Osteocyte (in vitro differentiated cells): ENCODE measurements at regions not wholly inside any gene's neighbourhood (a gene's known extent, or its start where the extent isn't known, plus 50 kb on each side); places are given as distances from the start of the nearest gene placed in this dataset.

ENCODE experiments used
- DNase-seq: peaks from one replicate; pipeline ENCODE4 v3.0.0; 2021; ENCODE audit warnings: mixed read lengths; ENCODE audit not compliant: unreplicated experiment; ENCODE audit errors: extremely low spot score
- H3K27ac Mint-ChIP-seq: one replicate; pipeline ENCODE4 v1.8.0; 2021; ENCODE audit warnings: mild to moderate bottlenecking, mixed read lengths; ENCODE audit not compliant: unreplicated experiment
- H3K27me3 Mint-ChIP-seq: one replicate; pipeline ENCODE4 v1.8.0; 2021; ENCODE audit warnings: mixed read lengths; ENCODE audit not compliant: unreplicated experiment
- H3K36me3 Mint-ChIP-seq: one replicate; pipeline ENCODE4 v1.8.0; 2021; ENCODE audit warnings: mixed read lengths; ENCODE audit not compliant: unreplicated experiment
- H3K4me1 Mint-ChIP-seq: one replicate; pipeline ENCODE4 v1.8.0; 2021; ENCODE audit warnings: mixed read lengths; ENCODE audit not compliant: unreplicated experiment
- H3K4me3 Mint-ChIP-seq: one replicate; pipeline ENCODE4 v1.8.0; 2021; ENCODE audit warnings: mild to moderate bottlenecking, moderate library complexity, mixed read lengths; ENCODE audit not compliant: unreplicated experiment
- H3K9me3 Mint-ChIP-seq: one replicate; pipeline ENCODE4 v1.8.0; 2021; ENCODE audit warnings: mixed read lengths; ENCODE audit not compliant: unreplicated experiment
- TF ChIP-seq, protein P1 (sequence below): fragments of 200-600 bp; sonication (generic); IDR thresholded peaks from 2 replicates; pipeline ENCODE4 v1.5.0; 2021; ENCODE audit warnings: antibody characterized with exemption, mild to moderate bottlenecking, moderate library complexity

GRCh38 chr10:10273661-10274060 lies 744.0 kb upstream of the CELF2 start:
- peaks cover 16% of the 10 kb centered on the region for H3K27me3 Mint-ChIP-seq
- no peaks in the 10 kb centered on the region for H3K36me3 Mint-ChIP-seq
- H3K4me1 Mint-ChIP-seq, result no peaks in the 10 kb centered on the region
- no peak overlapping the region for H3K27ac Mint-ChIP-seq
- no peaks in the 10 kb centered on the region for H3K9me3 Mint-ChIP-seq
- no peak overlapping the region for H3K4me3 Mint-ChIP-seq
- DNase-seq, result no peak
- TF ChIP-seq, protein P1, sequence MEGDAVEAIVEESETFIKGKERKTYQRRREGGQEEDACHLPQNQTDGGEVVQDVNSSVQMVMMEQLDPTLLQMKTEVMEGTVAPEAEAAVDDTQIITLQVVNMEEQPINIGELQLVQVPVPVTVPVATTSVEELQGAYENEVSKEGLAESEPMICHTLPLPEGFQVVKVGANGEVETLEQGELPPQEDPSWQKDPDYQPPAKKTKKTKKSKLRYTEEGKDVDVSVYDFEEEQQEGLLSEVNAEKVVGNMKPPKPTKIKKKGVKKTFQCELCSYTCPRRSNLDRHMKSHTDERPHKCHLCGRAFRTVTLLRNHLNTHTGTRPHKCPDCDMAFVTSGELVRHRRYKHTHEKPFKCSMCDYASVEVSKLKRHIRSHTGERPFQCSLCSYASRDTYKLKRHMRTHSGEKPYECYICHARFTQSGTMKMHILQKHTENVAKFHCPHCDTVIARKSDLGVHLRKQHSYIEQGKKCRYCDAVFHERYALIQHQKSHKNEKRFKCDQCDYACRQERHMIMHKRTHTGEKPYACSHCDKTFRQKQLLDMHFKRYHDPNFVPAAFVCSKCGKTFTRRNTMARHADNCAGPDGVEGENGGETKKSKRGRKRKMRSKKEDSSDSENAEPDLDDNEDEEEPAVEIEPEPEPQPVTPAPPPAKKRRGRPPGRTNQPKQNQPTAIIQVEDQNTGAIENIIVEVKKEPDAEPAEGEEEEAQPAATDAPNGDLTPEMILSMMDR, result no peak

DNA sequence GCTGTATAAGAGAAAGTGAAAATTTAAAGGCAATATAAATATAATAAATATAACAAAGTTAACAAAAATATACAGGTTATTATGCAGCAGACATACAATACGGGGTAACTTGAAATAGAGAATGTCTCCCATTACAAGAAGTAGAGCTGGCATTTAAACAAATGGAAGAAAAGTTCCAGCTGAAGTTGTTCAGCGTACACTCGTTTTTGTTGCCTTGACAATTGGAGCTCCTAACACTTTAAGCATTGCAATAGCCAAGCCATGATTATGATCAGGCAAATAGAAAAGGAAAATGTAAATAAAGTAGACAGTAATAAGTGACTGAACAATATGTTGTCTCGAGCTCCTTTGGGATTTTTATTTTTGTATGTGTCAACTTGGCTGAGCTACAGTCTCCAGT lies 737.8 kb upstream of the CELF2 start:
- DNase-seq, result no peak
- Mint-ChIP-seq H3K27ac (no peak overlapping the region), H3K9me3 (peaks cover 5% of the 10 kb centered on the region), H3K27me3 (peaks cover 9% of the 10 kb centered on the region), H3K4me3 (no peak overlapping the region), H3K4me1 (no peaks in the 10 kb centered on the region), H3K36me3 (no peaks in the 10 kb centered on the region)
- TF ChIP-seq, protein P1, result no peak

- Mint-ChIP-seq H3K4me3 (no peak overlapping the region), H3K27me3 (no peaks in the 10 kb centered on the region), H3K4me1 (no peaks in the 10 kb centered on the region), H3K27ac (no peak overlapping the region), H3K36me3 (no peaks in the 10 kb centered on the region), H3K9me3 (no peaks in the 10 kb centered on the region)
- no peak for DNase-seq
- TF ChIP-seq, protein P1, result no peak
These were observed 725.2 kb upstream of the CELF2 start for GRCh38 chr10:10292501-10292900.

DNA sequence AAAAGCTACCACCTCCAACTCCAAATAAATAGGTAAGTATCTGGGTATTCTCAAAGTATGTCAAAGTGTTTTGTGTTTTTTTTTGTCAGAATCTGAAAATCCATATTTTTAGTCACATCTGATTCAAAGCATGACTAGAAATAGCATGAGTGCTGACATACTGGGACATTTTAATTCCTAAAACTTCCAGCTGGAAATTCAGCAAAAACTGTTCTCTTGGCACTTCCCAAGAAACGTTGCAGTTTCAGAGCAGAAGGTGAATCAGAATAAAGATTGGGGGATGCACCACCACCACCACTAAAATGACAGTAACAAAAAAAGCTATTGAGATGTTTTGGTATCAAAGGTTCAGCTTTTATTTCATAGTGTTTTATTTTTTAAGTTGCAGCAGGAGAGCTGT lies 724.6 kb upstream of the CELF2 start:
- Mint-ChIP-seq H3K27ac (no peak overlapping the region), H3K36me3 (no peaks in the 10 kb centered on the region), H3K4me3 (no peak overlapping the region), H3K4me1 (no peaks in the 10 kb centered on the region), H3K27me3 (no peaks in the 10 kb centered on the region), H3K9me3 (no peaks in the 10 kb centered on the region)
- TF ChIP-seq, protein P1, result no peak
- no peak for DNase-seq

GRCh38 chr10:10293481-10293951 lies 724.2 kb upstream of the CELF2 start:
- TF ChIP-seq, protein P1, result no peak
- no peaks in the 10 kb centered on the region for H3K4me1 Mint-ChIP-seq
- H3K27me3 Mint-ChIP-seq, result no peaks in the 10 kb centered on the region
- H3K9me3 Mint-ChIP-seq, result no peaks in the 10 kb centered on the region
- H3K27ac Mint-ChIP-seq, result no peak overlapping the region
- DNase-seq, result no peak
- no peak overlapping the region for H3K4me3 Mint-ChIP-seq
- H3K36me3 Mint-ChIP-seq, result no peaks in the 10 kb centered on the region
